ENCODE measurements at regions not wholly inside any gene's neighbourhood (a gene's known extent, or its start where the extent isn't known, plus 50 kb on each side); places are given as distances from the start of the nearest gene placed in this dataset.

GRCh38 chr6:170160031-170160627 is 130.7 kb downstream of the DLL1 start:
- no peak for DNase-seq

DNA sequence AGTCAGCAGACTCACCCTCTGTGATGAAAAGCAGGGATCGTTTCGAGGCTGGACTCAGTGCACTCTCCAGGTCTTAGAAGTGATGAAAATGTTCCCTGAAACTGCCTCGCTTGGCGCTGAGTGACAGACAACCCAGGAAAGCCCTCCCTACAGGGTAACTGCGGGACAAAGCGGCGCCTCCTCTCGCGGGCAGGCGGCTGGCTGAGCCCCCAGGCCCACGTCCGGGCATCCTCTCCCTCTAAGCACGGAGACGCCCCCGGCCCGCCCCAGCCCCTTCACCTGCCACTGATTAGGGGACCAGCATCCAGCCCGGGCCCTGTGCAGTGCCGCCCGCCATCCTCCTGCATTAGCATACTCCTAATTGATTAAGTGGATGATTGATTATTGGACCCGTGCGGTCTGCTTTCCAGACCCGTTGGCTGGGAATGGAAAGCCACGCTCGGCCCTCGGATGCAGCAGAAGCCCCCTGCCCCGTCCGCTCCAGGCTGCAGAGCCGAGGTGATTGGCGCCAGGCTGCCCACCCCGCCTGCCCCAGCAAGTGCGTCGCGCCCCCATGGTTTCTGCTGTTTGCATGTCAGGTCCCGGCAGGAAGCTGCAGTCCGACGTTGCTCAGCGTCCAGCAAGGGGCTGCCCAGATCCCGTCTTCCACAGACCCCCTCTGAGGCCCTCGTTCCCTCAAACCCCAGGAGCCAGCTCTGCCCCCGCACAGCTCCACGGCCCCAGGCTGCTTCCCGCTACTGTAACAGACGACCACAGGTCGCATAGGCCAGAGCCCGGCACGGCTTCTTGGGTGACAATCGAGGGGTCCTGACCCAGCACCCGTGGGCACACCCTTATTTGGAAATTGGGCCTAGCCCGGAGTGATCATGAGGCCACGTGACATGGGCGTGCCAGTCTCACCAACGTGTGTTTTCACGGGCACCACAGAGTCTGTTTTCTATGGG is 131.6 kb downstream of the DLL1 start:
- no peak for DNase-seq

DNA sequence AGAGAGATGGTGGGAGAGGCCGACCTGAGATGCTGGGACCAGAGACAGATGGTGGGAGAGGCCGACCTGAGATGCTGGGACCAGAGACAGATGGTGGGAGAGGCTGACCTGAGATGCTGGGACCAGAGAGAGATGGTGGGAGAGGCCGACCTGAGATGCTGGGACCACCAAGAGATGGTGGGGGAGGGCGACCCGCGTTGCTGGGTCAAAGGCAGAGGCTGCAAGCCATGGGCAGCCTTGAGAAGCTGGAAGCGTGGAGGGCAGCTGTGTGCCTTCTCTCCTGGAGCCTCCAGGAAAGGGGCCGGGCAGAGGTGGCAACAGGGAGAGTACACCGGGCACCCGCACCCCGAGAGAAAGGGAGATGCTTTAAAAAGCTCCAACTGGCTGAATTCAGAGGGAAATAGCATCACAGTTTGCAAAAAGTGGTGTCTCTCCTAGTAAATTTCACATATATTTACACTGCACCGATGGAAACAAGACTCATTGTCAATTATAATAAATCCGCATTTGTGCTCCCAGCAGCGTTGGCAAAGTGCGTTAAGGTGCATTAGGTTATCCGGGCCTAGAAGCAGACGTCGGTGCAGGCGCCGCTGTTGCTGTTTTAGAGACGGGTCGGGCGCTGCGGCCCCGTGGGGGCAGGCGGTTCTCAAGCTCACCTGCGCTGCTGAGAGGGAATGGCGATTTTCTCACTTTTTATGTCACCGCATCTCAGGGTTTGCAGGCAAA is 132.4 kb downstream of the DLL1 start:
- no peak for DNase-seq

GRCh38 chr6:170157567-170158218 is 133.2 kb downstream of the DLL1 start:
- no peak for DNase-seq

DNA sequence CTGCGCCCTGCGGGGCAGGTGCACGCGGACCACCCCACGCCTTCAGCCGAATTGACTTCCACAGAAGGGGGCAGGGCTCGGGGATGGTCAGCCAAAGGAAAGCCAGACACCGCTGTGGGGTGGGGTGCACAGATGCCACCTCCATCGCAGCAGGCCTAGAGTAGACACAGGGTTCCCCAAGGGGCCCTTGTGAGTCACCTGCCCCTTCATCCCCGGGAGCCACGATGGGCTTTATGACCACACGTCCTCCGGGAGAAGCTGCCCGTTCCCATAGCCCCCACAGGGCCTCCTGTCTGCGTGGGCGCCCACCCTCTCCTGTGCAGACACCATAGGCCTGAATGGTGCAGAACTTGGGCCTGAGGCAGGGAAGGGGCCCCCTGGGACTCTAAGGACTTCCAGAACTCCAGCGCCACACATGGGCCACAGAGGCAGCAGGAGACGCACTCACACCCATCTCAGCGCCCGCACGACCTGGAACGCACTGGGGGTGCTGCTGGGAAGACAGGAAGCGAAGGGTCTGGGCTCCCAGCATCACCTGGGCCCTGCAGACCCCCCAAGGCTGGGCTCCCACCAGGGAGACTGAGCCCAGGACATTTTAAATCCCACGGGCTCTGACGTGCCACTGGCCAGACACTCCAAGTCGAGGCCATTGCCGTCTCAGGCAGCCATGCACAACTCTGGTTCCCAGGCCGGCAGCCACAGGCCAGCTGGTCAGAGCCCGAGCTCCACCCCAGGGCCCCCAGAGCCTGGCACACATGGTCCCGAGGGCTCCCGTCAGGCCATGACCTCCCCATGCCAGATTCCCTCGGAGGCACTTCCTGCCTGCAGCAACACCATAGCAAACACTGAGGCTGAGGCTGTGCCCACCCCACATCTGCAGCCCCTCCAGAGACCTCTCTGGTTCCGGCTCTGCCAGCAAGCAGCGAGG is 134.2 kb downstream of the DLL1 start:
- DNase-seq, result no peak

- no peak for DNase-seq
Measured at GRCh38 chr6:170155464-170156196, 135.2 kb downstream of the DLL1 start.

DNA sequence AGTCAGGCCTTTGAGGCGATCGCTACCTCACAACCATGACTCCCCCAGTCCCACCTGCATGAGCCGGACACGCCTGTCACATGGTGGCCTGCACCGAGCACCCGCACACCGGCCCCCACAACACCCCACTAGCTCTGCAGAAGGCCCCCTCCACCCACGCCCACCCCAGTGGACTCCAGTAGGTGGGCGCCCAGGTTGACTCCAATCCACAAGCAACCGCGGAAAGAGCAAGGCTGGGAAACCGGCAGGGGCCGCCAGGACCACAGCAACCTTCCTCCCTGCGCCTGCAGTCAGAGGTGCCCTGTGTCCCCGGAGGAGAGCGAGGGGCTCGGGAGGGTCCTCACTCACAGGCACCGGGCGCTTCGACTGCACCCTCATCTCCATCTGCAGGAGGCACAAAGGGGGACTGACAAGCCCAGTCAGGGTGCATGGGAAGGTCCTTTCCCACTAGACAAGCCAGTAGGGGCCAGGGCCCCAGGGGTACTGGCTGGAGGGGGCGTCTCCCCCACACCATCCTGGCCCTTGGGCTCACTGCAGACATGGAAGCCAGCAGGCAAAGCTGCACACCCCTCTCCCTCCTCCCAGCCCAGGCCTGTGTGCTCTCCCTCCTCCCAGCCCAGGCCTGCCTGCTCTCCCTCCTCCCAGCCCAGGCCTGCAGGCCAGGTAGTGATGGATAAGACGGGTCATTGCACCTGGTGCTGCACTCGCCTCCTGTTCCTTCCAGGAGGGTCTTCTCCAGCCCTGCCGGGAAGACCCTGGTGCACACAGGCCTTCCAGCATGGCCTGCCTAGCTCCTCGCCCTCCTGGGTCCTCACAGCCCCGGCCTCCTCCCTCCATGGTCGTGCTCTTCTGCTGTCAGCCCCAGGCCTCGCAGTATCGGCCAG is 137.2 kb downstream of the DLL1 start:
- no peak for DNase-seq

GRCh38 chr6:170152989-170153388 is 137.9 kb downstream of the DLL1 start:
- peak; percentile 51 for DNase-seq

- DNase-seq, result peak; percentile 22
Measured at GRCh38 chr6:170152124-170152926, 138.6 kb downstream of the DLL1 start.

DNA sequence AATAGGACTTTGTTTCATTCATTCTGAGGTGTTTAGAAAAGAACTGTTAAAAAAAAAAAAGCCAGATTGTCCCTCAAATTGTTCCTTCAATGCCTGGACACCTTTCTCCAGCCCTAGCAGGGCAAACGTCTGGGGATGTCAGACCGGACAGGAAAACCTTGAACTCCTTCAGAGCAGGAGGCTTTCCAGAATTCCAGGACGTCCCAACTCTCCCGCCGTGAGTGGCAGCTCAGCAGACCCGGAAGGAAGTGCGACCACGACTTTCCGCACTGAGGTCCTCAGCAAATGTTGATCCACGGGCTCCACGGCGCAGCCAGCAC is 139.1 kb downstream of the DLL1 start:
- no peak for DNase-seq

DNA sequence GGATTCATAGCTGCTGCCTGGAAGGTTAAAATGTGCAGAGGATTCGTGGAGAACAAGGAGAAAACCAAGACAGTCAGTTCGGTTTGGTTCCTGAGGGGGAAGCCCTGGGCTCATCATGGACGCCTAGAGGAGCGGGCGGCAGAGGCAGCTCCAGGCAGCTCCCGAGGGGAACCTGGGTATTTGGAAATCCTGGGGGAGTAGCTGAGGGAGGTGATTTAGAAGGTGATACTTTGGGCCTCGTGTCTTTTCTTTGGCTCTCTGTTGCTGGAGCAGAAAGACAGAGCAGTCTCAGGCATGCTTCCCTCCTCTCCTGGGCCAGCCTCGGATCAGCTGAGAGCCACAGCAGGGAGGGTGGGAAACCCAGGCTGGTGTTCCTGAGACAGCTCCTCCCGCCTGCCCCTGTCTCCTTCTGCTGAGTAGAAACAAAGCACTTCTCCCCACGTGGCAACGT is 139.5 kb downstream of the DLL1 start:
- no peak for DNase-seq

- no peak for DNase-seq
Measured at GRCh38 chr6:170150590-170150945, 140.3 kb downstream of the DLL1 start.

- DNase-seq, result no peak
Measured at GRCh38 chr6:170149681-170150589, 140.9 kb downstream of the DLL1 start.

DNA sequence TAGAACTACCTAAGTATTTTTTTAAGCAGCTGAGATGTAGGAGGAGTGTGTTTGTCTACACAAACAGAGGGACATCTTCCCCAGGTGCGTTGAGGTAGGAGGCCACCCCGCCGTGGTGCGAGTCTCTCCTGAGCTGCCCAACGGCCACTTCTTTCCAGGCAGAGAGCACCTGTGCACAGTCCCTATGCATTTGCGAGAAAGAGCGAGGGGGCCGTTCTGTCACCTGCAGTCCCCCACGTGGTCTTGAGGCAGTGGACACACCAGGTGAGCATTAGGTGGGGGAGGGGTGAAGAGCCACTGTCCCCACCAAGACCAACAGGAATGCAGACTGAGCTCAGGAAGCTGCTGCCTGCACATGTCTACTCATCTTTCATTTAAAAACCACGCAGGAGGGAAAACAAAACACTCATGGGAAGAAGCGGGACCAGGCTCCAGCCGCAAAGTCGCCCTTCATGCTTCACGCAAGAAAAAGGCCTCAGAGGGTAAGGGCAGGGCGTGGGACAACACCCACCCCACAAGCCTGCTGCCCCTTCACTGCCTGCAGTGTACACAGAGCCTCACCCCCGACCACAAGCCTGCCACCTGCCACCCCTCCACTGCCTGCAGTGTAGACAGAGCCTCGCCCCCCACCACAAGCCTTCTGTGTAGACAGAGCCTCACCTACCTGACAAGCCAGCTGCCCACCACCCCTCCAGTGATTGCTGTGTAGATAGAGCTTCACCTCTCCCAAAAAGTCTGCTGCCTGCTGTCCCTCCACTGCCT is 142.0 kb downstream of the DLL1 start:
- no peak for DNase-seq

DNA sequence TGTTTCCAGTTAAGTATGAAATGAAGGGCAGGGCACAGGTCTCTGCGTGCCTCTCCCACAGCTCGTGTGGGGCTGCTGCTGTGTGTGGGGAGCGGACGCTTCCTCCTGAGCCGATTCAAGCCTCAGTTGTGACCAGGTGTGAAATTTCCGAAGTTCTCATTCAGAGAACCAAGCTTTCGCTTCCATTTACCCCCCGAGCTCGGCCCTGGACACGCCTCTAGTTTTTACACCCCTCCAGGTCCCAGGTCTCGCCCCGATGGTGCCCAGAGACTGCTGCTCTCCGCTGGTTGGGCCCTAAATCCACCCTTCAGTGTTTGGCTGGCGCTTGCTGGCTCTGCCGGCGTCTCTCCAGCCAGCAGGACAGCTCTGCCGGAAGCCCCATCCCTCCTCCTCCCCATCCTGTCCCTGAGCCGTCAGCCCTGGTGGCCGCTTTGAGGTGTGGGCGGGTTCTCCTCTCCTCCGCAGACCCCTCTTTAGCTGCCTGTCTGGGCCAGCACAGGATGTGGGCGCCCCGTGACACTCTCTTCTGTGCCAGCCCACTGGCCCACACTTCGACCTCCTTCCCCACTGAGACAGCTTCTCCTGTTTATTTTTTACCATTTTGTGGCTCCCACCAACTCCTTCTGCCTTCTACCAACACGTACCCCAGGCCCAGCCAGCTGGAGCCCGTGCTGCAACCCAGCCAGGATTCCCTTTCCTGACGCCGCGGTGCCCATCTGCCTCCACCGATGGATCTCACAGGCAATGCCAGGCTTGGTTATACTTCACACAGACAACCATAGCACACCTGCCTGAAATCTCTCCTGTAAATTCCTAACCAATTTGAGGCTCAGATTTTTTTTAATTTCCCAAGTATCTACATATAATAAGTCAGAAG is 142.8 kb downstream of the DLL1 start:
- peak; percentile 69 for DNase-seq

GRCh38 chr6:170147056-170147787 is 143.7 kb downstream of the DLL1 start:
- no peak for DNase-seq
